ENCODE measurements at regions not wholly inside any gene's neighbourhood (a gene's known extent, or its start where the extent isn't known, plus 50 kb on each side); places are given as distances from the start of the nearest gene placed in this dataset.

DNA sequence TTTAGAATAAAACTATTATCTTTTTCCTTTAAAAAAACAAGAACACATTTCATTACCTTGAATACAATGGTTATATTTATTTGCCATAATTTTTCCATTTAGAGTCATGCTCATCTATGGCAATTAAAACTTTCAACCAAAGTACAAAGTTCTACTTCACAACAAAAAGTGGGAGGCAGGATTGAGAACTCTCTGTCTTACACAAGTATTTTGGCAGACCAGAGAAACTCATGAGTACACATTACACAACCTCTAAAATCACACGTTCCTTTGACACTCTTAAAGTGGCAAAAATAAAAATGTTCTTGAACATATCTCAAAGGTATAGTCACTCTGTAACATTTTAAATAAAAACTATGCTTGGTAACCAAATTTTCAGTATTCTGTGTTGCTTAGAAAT is 213.4 kb downstream of the IL15 start:
- intact Hi-C loops (cut with micrococcal nuclease; ENCODE audit: unreplicated experiment): loop anchor here (10.0 kb wide), 1 partner anchor 135 kb away; no protein-coding TSS in a partner anchor
- H2AFZ ChIP-seq: no peak overlapping the region
- H3K27me3 ChIP-seq (ENCODE audit: insufficient read depth, low read depth): no peaks in the 10 kb centered on the region
- peaks cover 18% of the 10 kb centered on the region for H3K4me1 ChIP-seq (replicated peaks; ENCODE audit: insufficient read depth)
- TF ChIP-seq EZH2 (IDR thresholded peaks at IDR 0.05; ENCODE audit: low read depth): no peak
- no peak overlapping the region for H3K27ac ChIP-seq
- POLR2A ChIA-PET (ENCODE audit: unreplicated experiment): no interaction called here
- H3K9me2 ChIP-seq (ENCODE audit: insufficient read depth): no peaks in the 10 kb centered on the region
- H4K20me1 ChIP-seq (ENCODE audit: insufficient read depth): no peaks in the 10 kb centered on the region
- CTCF ChIA-PET: no interaction called here
- no TSS peak for BruUV-seq (replicated peaks)
- peaks cover 12% of the 10 kb centered on the region for H3F3A ChIP-seq (ENCODE audit: insufficient read depth, low read depth)
- H3K9me3 ChIP-seq (ENCODE audit: insufficient read depth, low read depth): no peaks in the 10 kb centered on the region
- H3K4me3 ChIP-seq: no peak overlapping the region
- H3K4me2 ChIP-seq: no peak overlapping the region
- H3K36me3 ChIP-seq (ENCODE audit: low read depth): no peaks in the 10 kb centered on the region
- H3K79me2 ChIP-seq (ENCODE audit: low read depth): no peaks in the 10 kb centered on the region
- DNase-seq: no peak

DNA sequence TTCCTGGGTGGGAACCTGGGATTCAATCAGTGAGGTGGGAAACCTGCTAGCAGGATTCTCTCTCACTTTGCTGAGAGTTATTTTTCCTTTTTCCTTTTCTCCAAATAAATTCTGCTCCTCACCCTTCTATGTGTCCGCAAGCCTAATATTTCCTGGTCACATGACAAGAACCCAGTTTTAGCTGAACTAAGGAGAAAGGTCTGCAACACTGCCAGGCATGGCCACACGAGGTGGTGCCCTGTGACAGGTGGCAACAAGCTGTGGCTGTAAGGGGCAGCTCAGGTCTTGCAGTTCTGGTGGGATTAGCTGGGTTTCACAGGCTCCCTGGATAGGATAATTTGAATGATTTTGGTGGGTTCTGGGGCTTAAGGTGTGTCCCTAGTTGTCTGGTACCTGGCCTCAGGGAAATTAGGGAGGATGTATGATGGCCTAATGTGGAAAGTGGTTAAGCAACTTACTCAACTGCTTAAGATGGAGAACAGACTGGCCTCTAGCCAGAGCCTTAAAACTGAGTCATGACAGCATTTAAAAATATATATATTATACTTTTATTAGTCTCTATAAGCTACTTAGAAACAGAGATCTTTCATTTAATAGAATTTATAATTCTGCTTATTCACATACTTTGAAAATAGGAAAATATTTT is 215.0 kb downstream of the IL15 start:
- TF ChIP-seq, protein P1, sequence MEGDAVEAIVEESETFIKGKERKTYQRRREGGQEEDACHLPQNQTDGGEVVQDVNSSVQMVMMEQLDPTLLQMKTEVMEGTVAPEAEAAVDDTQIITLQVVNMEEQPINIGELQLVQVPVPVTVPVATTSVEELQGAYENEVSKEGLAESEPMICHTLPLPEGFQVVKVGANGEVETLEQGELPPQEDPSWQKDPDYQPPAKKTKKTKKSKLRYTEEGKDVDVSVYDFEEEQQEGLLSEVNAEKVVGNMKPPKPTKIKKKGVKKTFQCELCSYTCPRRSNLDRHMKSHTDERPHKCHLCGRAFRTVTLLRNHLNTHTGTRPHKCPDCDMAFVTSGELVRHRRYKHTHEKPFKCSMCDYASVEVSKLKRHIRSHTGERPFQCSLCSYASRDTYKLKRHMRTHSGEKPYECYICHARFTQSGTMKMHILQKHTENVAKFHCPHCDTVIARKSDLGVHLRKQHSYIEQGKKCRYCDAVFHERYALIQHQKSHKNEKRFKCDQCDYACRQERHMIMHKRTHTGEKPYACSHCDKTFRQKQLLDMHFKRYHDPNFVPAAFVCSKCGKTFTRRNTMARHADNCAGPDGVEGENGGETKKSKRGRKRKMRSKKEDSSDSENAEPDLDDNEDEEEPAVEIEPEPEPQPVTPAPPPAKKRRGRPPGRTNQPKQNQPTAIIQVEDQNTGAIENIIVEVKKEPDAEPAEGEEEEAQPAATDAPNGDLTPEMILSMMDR (conservative IDR thresholded peaks at IDR 0.05): no peak
- TF ChIP-seq EZH2 (IDR thresholded peaks at IDR 0.05; ENCODE audit: low read depth): no peak
- H3K4me1 ChIP-seq (replicated peaks; ENCODE audit: insufficient read depth): peaks cover 19% of the 10 kb centered on the region
- H3K27ac ChIP-seq: no peak overlapping the region
- intact Hi-C loops (cut with micrococcal nuclease; ENCODE audit: unreplicated experiment): no loop called here
- no peaks in the 10 kb centered on the region for H3K27me3 ChIP-seq (ENCODE audit: insufficient read depth, low read depth)
- H3K36me3 ChIP-seq (ENCODE audit: low read depth): no peaks in the 10 kb centered on the region
- H3K9me2 ChIP-seq (ENCODE audit: insufficient read depth): no peaks in the 10 kb centered on the region
- ChIA-PET CTCF (interaction anchor here (0.6 kb wide), 2 partner anchors 268 to 544 kb away, joined by 5 to 7 read pairs; no protein-coding TSS in a partner anchor), POLR2A (ENCODE audit: unreplicated experiment) (interaction anchor here (0.6 kb wide), 1 partner anchor 54 kb away, joined by 3 read pairs; no protein-coding TSS in a partner anchor)
- no peak overlapping the region for H3K4me2 ChIP-seq
- DNase-seq: no peak
- H3F3A ChIP-seq (ENCODE audit: insufficient read depth, low read depth): peaks cover 12% of the 10 kb centered on the region
- H3K4me3 ChIP-seq: no peak overlapping the region
- H4K20me1 ChIP-seq (ENCODE audit: insufficient read depth): no peaks in the 10 kb centered on the region
- H3K79me2 ChIP-seq (ENCODE audit: low read depth): no peaks in the 10 kb centered on the region
- no TSS peak for BruUV-seq (replicated peaks)
- no peak overlapping the region for H2AFZ ChIP-seq
- peaks cover 3% of the 10 kb centered on the region; the same call in 1 of the 2 replicates for H3K9me3 ChIP-seq (ENCODE audit: insufficient read depth, low read depth)

DNA sequence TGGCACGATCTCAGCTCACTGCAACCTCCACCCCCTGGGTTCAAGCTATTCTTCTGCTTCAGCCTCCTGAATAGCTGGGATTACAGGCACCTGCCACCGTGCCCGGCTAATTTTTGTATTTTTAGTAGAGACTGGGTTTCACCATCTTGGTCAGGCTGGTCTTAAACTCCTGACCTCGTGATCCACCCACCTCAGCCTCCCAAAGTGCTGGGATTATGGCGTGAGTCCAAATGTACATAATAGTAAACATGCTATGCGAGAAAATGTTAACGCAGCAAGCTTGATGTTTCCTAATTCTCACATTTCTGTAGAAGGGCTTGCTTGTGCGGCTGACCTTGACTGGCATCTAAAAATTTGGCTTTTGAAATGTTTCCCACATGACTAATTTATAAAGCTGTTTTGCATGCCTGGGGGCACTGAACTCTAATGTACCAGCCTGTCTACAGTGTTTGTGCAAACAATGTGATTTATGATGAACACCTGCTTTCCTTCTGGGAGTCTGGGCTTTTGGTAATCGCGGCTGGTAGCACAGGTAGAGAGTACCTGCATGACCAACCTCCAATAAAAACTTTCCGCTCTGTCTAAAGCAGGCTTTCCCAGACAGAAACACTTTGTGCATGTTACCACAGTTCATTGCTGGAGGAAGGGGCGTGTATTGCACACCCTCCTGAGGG is 216.8 kb downstream of the IL15 start:
- intact Hi-C loops (cut with micrococcal nuclease; ENCODE audit: unreplicated experiment): no loop called here
- no peaks in the 10 kb centered on the region for H3K9me2 ChIP-seq (ENCODE audit: insufficient read depth)
- H3K36me3 ChIP-seq (ENCODE audit: low read depth): no peaks in the 10 kb centered on the region
- peak; percentile 67 to 96 for DNase-seq
- no peak for TF ChIP-seq EZH2 (IDR thresholded peaks at IDR 0.05; ENCODE audit: low read depth)
- TF ChIP-seq, protein P1 (conservative IDR thresholded peaks at IDR 0.05): no peak
- H3F3A ChIP-seq (ENCODE audit: insufficient read depth, low read depth): peaks cover 12% of the 10 kb centered on the region
- no peaks in the 10 kb centered on the region for H3K27me3 ChIP-seq (ENCODE audit: insufficient read depth, low read depth)
- H3K79me2 ChIP-seq (ENCODE audit: low read depth): no peaks in the 10 kb centered on the region
- H3K4me2 ChIP-seq: peak overlapping the region; percentile 57
- H3K27ac ChIP-seq: peak overlapping the region; percentile 91
- no peak overlapping the region for H3K4me3 ChIP-seq
- ChIA-PET CTCF (interaction anchor here (0.7 kb wide), 1 partner anchor 219 kb away, joined by 5 read pairs; no protein-coding TSS in a partner anchor), POLR2A (ENCODE audit: unreplicated experiment) (interaction anchor here (0.6 to 0.7 kb wide), 2 partner anchors 142 to 962 kb away, joined by 5 to 12 read pairs; no protein-coding TSS in a partner anchor)
- H2AFZ ChIP-seq: no peak overlapping the region
- no peaks in the 10 kb centered on the region for H4K20me1 ChIP-seq (ENCODE audit: insufficient read depth)
- peaks cover 3% of the 10 kb centered on the region; the same call in 1 of the 2 replicates for H3K9me3 ChIP-seq (ENCODE audit: insufficient read depth, low read depth)
- BruUV-seq (replicated peaks): no TSS peak
- H3K4me1 ChIP-seq (replicated peaks; ENCODE audit: insufficient read depth): peaks cover 19% of the 10 kb centered on the region
